Upper lobe of left lung (tissue), 4 donors: ENCODE measurements at regions not wholly inside any gene's neighbourhood (a gene's known extent, or its start where the extent isn't known, plus 50 kb on each side); places are given as distances from the start of the nearest gene placed in this dataset.

ENCODE experiments used
- EP300 ChIP-seq, 4 donors: sonication (generic); formaldehyde crosslinking; IDR thresholded peaks; one replicate each; pipeline ENCODE4 v1.5.1; 2017; ENCODE audit warnings: antibody characterized with exemption in 4 of 4, control low read depth in 2 of 4
- POLR2AphosphoS5 ChIP-seq, 2 donors: sonication (generic); formaldehyde crosslinking; IDR thresholded peaks; one replicate each; pipeline ENCODE4 v1.5.1; 2017; ENCODE audit warnings: antibody characterized with exemption in 2 of 2
- TF ChIP-seq, protein P1 (sequence below), 6 experiments: fragments of 450-650 bp in 4 of 6; fragments of 200-600 bp in 2 of 6; sonication (generic) in 2 of 6; IDR thresholded peaks; one replicate each; pipeline ENCODE4 v1.5.1; 2016 to 2019; ENCODE audit warnings: antibody characterized with exemption in 6 of 6

DNA sequence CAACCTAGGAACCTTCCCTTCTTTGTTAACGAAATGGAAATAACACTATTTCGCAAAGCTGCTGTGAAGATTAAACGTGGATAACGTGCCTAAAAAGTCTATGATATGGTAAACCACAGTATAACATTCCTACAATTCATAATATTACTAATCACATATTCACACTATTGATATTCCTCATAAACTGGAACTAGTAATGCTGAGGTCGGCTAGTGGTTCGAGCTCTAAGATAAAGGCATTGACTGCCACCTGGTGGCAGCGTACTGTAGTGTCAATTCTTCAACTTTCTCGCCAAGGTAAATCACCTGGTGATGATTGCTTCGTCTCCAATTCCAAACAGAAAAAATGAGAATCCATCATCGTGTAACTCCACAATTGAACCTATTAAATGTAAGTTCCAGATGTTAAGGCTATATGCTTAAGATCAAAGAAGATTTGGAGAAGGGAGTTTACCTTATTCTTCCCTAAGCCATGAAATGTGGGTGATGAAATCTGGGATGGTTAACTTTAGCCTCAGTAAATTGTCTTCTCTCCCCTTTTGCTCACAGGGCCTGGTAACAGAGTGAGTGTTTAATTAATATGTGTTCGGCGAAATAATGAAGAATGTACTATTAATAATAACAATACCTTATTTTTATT lies 197.5 kb upstream of the TMEM132C start:
- TF ChIP-seq, protein P1, sequence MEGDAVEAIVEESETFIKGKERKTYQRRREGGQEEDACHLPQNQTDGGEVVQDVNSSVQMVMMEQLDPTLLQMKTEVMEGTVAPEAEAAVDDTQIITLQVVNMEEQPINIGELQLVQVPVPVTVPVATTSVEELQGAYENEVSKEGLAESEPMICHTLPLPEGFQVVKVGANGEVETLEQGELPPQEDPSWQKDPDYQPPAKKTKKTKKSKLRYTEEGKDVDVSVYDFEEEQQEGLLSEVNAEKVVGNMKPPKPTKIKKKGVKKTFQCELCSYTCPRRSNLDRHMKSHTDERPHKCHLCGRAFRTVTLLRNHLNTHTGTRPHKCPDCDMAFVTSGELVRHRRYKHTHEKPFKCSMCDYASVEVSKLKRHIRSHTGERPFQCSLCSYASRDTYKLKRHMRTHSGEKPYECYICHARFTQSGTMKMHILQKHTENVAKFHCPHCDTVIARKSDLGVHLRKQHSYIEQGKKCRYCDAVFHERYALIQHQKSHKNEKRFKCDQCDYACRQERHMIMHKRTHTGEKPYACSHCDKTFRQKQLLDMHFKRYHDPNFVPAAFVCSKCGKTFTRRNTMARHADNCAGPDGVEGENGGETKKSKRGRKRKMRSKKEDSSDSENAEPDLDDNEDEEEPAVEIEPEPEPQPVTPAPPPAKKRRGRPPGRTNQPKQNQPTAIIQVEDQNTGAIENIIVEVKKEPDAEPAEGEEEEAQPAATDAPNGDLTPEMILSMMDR (IDR thresholded peaks at IDR 0.05), result peak; percentile 22 to 50 (median 39)
- TF ChIP-seq EP300 (IDR thresholded peaks at IDR 0.05), result no peak
- TF ChIP-seq POLR2AphosphoS5 (IDR thresholded peaks at IDR 0.05), result no peak
